ENCODE measurements at regions not wholly inside any gene's neighbourhood (a gene's known extent, or its start where the extent isn't known, plus 50 kb on each side); places are given as distances from the start of the nearest gene placed in this dataset.
"Not testable (repeated sequence)": the region's sequence is repeated elsewhere in the genome, so short reads cannot be mapped to it uniquely, and the experiment has no call there.

- no peak for DNase-seq
Measured at GRCh38 chr17:13131225-13131624, 113.4 kb upstream of the ELAC2 start.

GRCh38 chr17:13129356-13129755, 111.5 kb upstream of the ELAC2 start:
- no peak for DNase-seq

- no peak for DNase-seq
Measured at GRCh38 chr17:13128676-13129075, 110.8 kb upstream of the ELAC2 start.

- DNase-seq: no peak
Measured at GRCh38 chr17:13127921-13128602, 110.2 kb upstream of the ELAC2 start.

- no peak for DNase-seq
Measured at GRCh38 chr17:13120864-13121263, 103.0 kb upstream of the ELAC2 start.

GRCh38 chr17:13118311-13118710, 100.5 kb upstream of the ELAC2 start:
- no peak for DNase-seq

GRCh38 chr17:13117616-13118015, 99.8 kb upstream of the ELAC2 start:
- no peak for DNase-seq

GRCh38 chr17:13114601-13115031, 96.8 kb upstream of the ELAC2 start:
- no peak for DNase-seq

- no peak for DNase-seq
Measured at GRCh38 chr17:13113821-13114525, 96.1 kb upstream of the ELAC2 start.

- no peak for DNase-seq
Measured at GRCh38 chr17:13107676-13108235, 89.9 kb upstream of the ELAC2 start.

- no peak for DNase-seq
Measured at GRCh38 chr17:13106171-13106570, 88.3 kb upstream of the ELAC2 start.

GRCh38 chr17:13104576-13104975, 86.7 kb upstream of the ELAC2 start:
- DNase-seq: no peak

- no peak for DNase-seq
Measured at GRCh38 chr17:13102477-13102876, 84.7 kb upstream of the ELAC2 start.

- no peak for DNase-seq
Measured at GRCh38 chr17:13099926-13100325, 82.1 kb upstream of the ELAC2 start.

- no peak for DNase-seq
Measured at GRCh38 chr17:13099089-13099735, 81.4 kb upstream of the ELAC2 start.

GRCh38 chr17:13096291-13096690, 78.5 kb upstream of the ELAC2 start:
- no peak for DNase-seq

GRCh38 chr17:13092010-13092409, 74.2 kb upstream of the ELAC2 start:
- not testable (repeated sequence) for DNase-seq

GRCh38 chr17:13088666-13089065, 70.8 kb upstream of the ELAC2 start:
- DNase-seq: no peak

- no peak for DNase-seq
Measured at GRCh38 chr17:13087802-13088201, 70.0 kb upstream of the ELAC2 start.

GRCh38 chr17:13086142-13086769, 68.4 kb upstream of the ELAC2 start:
- DNase-seq: no peak

- DNase-seq: no peak
Measured at GRCh38 chr17:13085578-13085977, 67.8 kb upstream of the ELAC2 start.

GRCh38 chr17:13084420-13084819, 66.6 kb upstream of the ELAC2 start:
- DNase-seq: no peak
